ENCODE measurements at regions not wholly inside any gene's neighbourhood (a gene's known extent, or its start where the extent isn't known, plus 50 kb on each side); places are given as distances from the start of the nearest gene placed in this dataset.
A peak's percentile ranks its signal among the peaks of the same experiment; 100 is the strongest.
"Not testable (repeated sequence)": the region's sequence is repeated elsewhere in the genome, so short reads cannot be mapped to it uniquely, and the experiment has no call there.

DNA sequence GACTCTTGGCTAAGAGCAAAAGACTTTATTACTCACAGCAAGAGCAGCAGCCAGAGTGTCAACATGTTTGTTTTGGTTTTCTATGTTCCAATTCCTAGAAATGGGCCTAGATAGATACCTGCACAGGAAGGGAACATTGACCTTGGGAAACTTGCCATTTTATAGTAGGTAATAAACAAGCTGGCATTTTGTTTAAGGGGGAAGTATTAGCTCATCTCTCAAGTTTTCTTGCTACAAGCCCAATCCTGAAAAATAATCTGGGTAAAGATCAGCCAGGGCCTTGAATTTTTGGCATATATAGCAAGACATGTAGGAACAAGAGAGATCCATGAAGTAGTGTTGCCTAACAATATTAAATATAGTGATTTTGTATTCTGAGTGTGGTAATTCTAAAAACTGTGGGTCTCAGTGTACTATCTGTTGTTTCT is 51.4 kb upstream of the RGL1 start:
- no peak for DNase-seq

DNA sequence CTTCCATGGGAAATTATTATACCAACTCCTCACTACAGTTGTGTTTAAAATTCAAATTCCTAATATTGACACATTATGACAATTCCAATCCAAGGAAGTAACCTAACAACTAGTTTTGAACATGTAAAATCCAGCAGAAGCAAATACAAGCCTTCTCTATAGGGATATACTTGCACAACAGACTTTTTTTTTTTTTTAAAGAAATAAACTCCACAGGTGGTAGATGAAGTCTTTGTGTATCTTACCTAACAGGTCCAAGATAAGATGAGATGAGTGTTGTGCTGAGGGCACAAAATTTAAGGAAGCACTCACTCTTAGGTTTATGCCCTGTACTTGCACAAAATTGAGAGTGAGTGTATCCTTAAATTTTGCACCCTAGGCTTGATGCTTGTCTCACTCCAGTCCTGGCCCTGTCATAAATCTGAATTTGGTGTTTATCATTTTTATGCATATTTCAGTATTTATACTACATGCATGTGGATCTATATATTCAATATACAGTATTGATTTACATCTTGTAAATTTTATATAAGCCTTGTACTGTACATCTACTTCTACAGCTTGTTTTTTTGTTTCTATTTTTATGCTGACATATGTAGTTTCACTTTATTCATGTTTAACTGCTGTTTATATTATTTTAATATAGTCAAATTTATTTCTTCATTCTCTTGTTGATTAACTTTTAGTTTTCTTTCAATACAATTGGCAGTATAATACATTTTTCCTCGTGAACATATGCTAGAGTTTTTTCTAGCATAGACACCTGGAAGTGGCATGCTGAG is 60.6 kb upstream of the RGL1 start:
- DNase-seq: no peak

GRCh38 chr1:183742355-183742754 is 62.6 kb upstream of the RGL1 start:
- DNase-seq: no peak

DNA sequence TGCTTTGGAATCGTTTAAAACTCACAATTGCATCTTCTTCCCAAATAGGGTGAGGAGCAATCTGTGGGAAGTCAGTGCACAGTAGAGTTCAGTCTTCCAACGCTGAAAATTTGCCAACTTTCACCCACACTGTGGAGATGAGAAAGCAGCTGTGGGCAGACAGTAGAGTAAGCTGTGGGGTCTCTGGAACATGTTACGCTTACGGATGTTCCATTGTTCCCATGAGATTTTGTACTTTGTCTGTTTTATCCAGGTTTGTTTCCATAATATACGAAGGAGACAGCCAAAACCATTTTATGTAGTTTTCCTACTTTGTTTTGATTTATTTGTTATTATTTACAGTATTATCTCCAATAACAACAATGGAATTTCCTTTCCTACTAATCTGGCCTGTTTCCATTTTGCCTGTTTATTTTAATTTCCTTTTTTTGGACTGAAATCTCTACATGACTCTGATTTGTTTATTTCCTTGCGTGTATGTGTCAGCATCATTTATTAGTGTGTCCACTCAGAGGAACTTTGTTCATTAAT is 65.1 kb upstream of the RGL1 start:
- no peak for DNase-seq

DNA sequence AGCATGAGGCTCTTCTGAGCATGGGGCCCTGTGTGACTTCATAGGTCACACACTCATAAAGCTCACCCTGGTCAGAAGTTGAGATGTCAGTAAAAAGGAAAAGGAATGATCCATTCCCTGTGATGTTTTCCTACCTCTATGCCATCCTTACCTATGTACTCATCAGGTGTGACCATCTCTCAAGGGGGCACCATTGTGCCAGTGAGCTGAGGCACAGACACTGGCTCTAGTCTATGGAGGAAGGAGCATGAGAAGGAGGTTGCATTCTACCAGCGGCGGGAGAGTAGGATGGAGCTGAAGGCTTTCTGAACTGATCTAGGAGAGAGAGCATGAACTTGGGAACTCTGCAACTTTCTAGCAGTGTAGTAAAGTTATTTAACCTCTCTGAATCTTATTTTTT is 65.8 kb upstream of the RGL1 start:
- DNase-seq: no peak

- DNase-seq: not testable (repeated sequence)
Measured at GRCh38 chr1:183737916-183738315, 67.0 kb upstream of the RGL1 start.

DNA sequence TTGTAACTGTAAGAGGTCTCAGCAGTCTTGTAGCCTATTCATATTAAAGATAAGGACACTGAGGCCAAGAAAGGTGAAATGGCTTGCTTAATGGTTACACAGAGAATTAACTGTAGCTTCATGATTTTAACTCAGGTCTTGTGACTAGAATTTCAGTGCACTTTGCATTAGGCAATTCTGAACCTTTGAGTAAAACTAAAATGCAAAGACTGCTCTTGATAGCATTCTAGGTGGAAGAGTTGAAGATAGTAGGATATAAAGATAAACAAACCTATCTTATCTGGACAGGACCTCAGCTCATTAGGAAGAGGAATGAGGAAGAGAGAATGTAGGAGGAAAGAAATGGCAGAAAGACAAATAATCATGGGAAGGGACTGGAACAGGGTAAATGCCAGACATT is 68.6 kb upstream of the RGL1 start:
- DNase-seq: no peak

DNA sequence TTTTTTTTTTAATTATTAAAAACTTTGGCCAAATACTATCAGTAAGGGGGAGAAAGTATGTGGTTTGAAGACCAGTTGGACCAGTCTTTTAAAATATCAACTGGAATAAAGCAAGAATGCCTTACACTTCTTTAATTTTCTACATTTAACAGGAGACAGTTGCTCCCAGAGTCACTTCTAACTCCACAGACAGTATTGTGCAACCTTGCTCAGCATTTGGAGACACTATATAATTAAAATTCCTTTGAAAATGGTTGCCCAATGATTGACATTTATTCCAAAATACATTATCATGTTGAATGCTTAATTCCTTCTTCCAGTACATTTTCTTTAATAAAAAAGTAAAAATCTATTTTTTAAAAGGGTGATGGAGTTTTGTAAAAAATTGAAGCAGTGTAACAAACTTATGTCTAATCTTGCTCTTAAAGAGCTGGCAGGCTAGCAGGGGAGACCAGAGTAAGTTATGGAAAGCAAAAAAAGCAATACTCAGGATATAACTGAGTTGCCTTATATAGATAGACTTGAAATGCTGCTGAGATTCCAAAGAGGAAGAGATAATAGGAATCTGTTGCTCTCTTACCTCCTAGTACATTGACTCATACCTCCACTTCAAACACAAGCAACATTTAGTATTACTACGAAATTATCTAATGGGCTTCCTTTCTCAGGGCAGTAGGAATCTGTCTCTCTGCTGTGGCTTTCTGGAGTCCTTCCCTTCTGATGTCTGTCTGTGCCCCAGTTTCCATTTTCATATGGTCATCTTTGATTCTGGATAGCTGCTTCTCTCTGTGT is 69.7 kb upstream of the RGL1 start:
- peak; percentile 42 to 71 (median 50) for DNase-seq

DNA sequence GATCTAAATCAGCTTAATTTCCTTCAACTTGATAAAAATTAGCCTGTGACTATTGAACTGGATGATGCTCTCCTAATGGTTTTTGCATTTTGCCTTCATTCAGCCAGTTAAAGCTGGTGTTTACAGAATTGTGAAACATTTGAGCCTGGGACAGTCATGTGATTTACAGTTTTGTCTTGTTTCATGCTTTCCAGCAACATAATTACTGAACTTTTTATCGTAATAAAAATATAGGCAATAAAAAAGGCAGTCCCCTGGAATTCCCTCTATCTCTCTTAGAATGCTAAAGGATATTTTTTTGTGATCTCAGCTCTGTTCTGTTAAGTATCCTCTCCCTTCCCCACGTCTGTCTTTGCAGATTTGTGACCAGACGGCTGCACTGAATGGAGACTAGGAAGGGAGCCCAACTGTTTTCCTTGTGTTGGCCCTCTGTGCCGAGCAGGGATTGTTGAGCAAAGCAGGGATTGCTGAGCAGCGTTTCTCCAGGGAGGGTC is 70.3 kb upstream of the RGL1 start:
- peak; percentile 32 to 60 (median 57) for DNase-seq

GRCh38 chr1:183733715-183734114 is 71.2 kb upstream of the RGL1 start:
- DNase-seq: no peak

DNA sequence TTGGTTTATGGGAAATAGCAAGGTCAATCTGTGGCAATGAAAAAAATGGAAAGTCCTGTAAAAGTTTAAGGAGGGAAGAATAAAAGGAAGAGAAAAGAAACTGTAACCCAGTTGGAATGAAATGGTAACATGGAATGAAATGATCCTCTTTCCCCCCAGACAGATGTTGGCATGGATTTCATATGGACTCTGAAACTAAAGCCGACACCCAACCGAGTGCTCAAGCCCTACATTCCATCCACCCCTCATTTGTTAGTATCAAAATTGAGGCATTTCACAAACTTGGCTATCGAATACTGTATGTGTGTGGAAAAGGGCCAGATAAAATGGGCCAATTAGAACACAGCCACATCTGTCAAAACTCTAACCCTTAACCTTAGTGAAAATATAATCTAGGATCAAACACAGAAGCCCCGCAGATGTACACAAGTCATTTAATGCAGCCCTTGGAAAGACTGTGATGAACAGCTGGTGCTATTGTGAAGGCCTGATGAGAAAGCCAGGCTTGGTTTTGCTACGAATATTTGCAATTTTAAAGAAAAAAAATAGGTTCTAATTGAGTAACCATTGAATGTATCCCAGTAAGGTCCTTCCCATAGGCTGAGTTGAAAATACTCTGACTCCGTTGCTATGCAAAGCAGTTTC is 72.6 kb upstream of the RGL1 start:
- DNase-seq: no peak

DNA sequence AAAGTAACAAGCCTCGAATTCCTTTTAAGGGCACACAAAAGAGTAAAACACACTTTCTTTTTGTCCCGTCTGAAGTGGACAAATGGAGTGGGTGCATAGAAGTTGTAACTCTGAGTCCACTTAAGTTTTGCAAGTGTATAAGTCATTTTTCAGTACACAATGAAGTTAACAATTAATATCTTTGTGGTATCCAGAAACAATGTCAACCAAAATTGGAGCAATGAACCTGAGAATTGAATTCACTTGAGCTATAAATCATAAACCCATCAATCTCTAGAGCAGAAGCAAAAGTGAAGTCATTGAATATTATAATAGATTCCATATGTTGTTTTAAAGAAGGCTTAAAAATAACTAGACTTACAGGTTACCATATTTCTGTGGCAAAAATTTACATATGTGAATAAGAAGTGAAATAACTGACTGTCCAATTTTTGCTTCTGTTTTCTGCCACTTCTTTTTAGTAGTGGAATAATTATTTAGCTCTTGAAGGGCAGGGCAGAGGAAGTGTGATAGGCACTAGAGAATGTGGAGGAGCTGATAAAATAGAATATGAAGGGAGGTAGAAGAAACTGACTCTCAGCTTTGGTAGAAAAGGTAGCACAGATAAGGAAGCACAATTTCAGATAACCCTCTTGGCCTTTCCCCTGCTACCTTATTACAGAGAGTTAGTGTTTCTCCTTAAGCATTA is 73.9 kb upstream of the RGL1 start:
- DNase-seq: no peak

- DNase-seq: no peak
Measured at GRCh38 chr1:183730107-183730724, 74.7 kb upstream of the RGL1 start.

DNA sequence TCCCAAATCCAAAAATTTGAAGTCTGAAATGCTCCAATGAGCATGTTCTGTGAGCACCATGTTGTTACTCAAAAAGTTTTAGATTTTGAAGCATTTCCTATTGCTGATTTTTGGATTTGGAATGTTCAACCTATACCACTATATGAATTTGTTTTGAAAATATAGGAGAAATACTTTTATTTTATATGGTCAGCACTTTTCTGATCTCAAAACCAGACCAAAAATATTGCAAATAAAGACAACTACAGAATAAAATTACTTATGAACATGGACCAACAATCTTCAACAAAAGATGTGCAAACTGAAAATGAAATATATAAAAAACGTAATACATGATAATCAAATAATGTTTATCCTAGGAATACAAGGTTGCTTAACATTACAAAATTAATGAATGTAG is 73.7 kb upstream of the APOBEC4 start:
- no peak for DNase-seq

GRCh38 chr1:183724350-183725042 is 71.4 kb upstream of the APOBEC4 start:
- no peak for DNase-seq

DNA sequence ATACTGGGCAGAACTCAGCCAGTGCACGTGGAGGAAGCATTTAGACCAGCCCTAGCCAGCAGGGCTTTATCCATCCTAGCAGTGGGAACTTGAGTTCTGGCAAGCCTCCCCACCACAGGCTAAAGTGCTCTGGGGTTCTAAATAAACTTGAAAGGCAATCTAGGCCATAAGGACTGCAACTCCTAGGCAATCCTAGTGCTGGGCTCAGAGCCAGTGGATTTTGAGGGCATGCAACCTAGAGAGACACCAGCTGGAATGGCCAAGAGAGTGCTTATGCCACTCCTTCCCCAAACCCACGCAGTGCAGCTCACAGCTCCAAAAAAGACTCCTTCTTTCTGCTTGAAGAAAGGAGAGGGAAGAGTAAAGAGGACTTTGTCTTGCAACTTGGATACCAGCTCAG is 70.5 kb upstream of the APOBEC4 start:
- no peak for DNase-seq

- no peak for DNase-seq
Measured at GRCh38 chr1:183721041-183721440, 67.9 kb upstream of the APOBEC4 start.

- DNase-seq: no peak
Measured at GRCh38 chr1:183720028-183720427, 66.9 kb upstream of the APOBEC4 start.

DNA sequence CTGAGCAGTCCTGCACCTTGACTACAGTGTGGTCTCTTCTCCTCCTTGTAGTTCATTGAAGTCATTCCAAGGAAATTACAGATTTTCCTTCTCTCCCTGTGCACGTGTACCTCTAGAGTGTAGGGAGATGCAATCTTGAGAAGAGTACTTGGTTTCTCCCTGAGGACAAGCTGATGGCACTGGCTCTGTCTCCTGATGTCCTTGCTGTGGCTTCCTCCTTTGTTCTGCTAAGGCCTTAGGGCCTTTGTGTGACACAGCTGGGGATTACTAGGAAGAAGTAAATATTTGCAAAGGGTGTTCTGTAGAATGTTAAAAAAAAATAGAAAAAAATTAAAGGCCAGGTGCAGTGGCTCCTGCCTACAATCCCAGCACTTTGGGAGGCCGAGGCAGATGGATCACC is 66.2 kb upstream of the APOBEC4 start:
- DNase-seq: no peak

GRCh38 chr1:183716286-183716685 is 63.2 kb upstream of the APOBEC4 start:
- DNase-seq: no peak

GRCh38 chr1:183711741-183712361 is 58.7 kb upstream of the APOBEC4 start:
- no peak for DNase-seq
